ENCODE measurements at regions not wholly inside any gene's neighbourhood (a gene's known extent, or its start where the extent isn't known, plus 50 kb on each side); places are given as distances from the start of the nearest gene placed in this dataset.

GRCh38 chr2:7878786-7879482 lies 802.9 kb upstream of the ID2 start:
- TF ChIP-seq SIN3A (IDR thresholded peaks at IDR 0.05; ENCODE audit: borderline replicate concordance, insufficient read depth, low read length) (no peak), REST (IDR thresholded peaks at IDR 0.05; ENCODE audit: insufficient read depth in 1 of 2, low read depth in 2 of 2, low read length in 2 of 2) (no peak), POLR2AphosphoS5 (IDR thresholded peaks at IDR 0.05; ENCODE audit: low read depth, low read length) (no peak), TAF1 (IDR thresholded peaks at IDR 0.05; ENCODE audit: borderline replicate concordance, insufficient read depth, low read length) (no peak), FOXP2 (optimal IDR thresholded peaks at IDR 0.05; ENCODE audit: borderline replicate concordance, extremely low read depth, extremely low read length, insufficient read depth) (no peak)
